Fibroblast of villous mesenchyme (primary cell): ENCODE measurements at regions not wholly inside any gene's neighbourhood (a gene's known extent, or its start where the extent isn't known, plus 50 kb on each side); places are given as distances from the start of the nearest gene placed in this dataset.

Experiments used
- DNase-seq: peaks from one replicate; pipeline ENCODE4 v3.0.0-alpha.2; 2010; ENCODE audit warnings: low read depth
- H3K4me3 ChIP-seq: 2 replicates; pipeline ENCODE4 v1.5.1; 2011; ENCODE audit warnings: low read depth, mild to moderate bottlenecking, low read length
- CTCF ChIP-seq: IDR thresholded peaks from 2 replicates; pipeline ENCODE4 v1.5.1; 2012; ENCODE audit warnings: low read depth, mild to moderate bottlenecking, low read length; ENCODE audit not compliant: insufficient read depth

DNA sequence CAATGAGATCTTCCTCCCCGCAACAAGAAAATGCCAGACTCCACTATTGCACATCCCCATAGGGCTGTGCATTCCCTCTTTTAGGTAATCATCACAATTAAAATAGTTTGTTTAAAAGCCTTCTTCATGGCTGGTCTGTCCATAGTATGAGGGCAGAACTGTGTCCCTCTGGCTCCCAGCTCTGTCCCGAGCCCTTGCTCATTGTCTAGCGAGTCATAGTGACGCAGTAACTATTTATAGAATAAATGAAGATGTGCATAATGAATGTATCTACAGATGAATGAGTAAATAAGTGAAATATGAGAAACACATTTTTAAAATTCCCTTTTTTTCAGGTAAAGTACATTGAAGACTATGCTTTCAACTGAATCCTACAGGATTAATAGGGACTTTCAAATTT is 128.4 kb upstream of the TMC3 start:
- DNase-seq, result no peak
- no peak for TF ChIP-seq CTCF
- H3K4me3 ChIP-seq, result no peak overlapping the region

DNA sequence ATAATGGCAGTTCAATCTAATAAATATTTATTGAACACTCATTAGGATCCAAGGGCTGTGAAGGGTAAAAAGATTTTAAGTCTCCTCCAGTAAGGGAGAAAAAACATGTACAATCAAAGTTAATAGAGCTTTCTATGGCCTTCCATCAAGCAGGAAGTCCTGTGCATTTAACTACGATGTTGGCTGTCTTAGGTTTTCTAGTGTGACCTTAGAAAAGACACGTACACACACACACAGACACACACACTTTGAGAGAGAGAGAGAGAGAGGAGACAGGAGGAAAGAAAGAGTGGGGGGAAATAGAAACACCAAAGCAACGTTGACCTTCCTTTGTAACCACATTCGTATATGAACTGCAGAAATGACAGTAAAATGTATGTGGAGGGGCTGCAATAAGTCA is 126.1 kb upstream of the TMC3 start:
- no peak for TF ChIP-seq CTCF
- no peak overlapping the region for H3K4me3 ChIP-seq
- DNase-seq, result no peak

DNA sequence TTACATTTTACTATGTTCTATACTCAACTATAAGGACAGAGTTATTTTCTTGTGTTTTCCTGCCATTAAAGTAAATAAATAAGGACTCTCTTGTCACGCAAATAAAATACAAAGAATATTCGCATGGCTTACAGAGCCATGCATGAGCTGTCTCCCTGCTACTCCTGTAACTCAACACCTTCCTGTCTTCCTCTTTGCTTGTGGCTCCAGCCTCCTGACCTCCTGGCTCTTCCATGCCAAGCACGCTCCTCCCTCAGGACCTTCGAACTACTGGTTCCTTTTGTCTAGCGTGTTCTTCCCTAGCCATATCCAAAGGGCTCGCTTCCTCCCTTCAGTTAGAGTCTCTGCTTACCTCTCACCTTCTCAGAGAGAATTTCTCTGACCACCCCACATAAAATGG is 124.3 kb upstream of the TMC3 start:
- H3K4me3 ChIP-seq, result no peak overlapping the region
- no peak for DNase-seq
- TF ChIP-seq CTCF, result no peak

DNA sequence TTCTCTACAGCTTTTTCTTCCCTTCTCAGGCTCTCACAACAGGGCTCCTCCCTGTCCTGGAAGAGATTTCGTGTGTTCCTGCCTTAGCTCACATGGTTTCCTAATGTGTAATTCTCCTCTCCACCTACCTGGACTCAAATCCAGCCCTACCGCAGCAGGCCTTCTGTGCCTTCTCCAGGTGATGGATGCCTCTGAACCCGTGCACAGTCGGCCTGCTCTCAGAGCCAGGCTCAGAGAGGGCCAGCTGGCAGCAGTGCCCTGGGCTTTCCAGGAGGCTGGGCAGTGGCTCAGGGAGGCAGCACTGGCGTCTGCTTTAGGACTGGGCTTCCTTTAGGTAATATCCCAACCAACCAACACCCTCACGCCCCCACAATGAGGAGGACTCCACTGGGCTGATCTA is 123.2 kb upstream of the TMC3 start:
- DNase-seq, result no peak
- TF ChIP-seq CTCF, result no peak
- no peak overlapping the region for H3K4me3 ChIP-seq

GRCh38 chr15:81495780-81496467 is 121.9 kb upstream of the TMC3 start:
- H3K4me3 ChIP-seq, result no peak overlapping the region
- no peak for TF ChIP-seq CTCF
- no peak for DNase-seq

DNA sequence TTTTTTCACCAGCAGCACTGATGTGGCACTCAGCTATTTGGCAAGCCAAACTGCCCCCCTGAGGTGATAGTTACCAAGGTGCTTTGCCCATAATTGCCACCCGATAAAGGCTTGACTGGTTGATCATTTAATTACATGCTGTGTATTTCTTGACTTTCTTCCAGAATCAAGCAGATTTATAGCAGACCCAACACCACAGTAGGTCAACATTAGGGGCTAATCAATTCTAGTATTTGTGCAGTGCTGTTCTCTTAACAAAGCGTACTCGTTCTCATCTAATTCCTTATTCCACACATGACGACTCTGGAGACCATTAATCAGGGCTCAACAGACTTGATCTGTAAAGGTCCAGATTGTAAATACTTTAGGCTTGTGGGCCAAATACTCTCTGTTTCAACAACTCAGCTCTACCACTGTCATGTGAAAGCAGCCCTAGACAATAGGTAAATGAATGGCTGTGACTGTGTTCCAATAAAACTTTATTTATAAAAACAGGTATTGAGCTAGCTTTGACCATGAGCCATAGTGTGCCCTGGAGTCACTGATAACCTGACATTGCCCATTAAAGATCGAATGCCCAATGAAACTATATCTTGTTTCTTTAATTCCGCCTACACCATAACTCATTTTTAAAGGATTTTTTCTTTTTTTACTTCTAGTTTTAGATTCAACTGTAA is 119.1 kb upstream of the TMC3 start:
- no peak overlapping the region for H3K4me3 ChIP-seq
- no peak for TF ChIP-seq CTCF
- DNase-seq, result no peak
